ENCODE measurements at regions not wholly inside any gene's neighbourhood (a gene's known extent, or its start where the extent isn't known, plus 50 kb on each side); places are given as distances from the start of the nearest gene placed in this dataset.
"Not testable (repeated sequence)": the region's sequence is repeated elsewhere in the genome, so short reads cannot be mapped to it uniquely, and the experiment has no call there.

DNA sequence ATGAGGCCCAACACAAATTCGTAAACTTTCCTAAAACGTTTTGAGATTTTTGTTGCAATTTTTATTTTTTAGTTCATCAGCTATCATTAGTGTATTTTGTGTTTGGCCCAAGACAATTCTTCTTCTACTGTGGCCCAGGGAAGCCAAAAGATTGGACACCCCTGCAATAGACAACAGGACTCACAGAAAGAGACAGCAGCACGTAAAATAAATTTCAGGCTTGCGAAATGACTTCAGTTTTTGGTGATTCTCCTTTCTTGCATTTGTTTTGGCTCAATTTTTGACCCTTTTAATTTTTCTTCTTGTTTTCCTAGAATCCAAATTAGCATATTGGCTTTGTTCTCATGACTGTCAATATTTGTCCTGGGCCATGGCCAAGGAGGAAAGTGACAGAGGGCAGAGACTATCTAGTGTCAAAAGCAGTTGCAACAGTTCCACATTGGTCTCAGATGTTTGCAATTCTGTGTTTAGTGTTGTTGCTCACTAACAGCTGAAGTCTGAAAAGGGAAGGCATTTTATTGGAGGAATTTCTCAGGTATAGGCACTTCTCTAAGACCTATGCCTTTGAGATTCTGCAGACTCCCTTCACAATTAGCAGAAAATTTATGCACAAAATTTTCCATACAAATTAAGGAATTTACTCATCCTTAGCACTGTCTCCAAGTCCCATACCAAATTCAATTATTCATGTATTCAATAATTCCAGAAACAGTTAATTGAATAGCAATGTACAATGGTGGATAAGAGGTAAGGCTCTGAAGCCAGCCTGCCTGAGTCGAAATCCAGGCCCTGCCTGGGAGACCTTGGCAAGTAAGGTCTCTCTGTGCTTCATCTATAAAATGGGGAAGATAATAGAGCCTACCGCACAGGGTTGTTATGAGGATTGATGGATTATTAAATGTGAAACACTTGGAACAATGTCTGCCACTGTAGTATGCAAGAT, 160.9 kb upstream of the IVNS1ABP start:
- Histone ChIP-seq H2AFZ (ENCODE audit: low read depth, low read length) (no peak overlapping the region), H3K9me3 (ENCODE audit: low read length) (no peaks in the 10 kb centered on the region), H3K4me1 (ENCODE audit: insufficient read depth, low read length) (peaks cover 40% of the 10 kb centered on the region), H3K27me3 (ENCODE audit: insufficient read depth, low read length) (no peaks in the 10 kb centered on the region), H3K4me3 (ENCODE audit: low read length) (no peak overlapping the region), H3K36me3 (ENCODE audit: insufficient read depth, low read length) (no peaks in the 10 kb centered on the region)

DNA sequence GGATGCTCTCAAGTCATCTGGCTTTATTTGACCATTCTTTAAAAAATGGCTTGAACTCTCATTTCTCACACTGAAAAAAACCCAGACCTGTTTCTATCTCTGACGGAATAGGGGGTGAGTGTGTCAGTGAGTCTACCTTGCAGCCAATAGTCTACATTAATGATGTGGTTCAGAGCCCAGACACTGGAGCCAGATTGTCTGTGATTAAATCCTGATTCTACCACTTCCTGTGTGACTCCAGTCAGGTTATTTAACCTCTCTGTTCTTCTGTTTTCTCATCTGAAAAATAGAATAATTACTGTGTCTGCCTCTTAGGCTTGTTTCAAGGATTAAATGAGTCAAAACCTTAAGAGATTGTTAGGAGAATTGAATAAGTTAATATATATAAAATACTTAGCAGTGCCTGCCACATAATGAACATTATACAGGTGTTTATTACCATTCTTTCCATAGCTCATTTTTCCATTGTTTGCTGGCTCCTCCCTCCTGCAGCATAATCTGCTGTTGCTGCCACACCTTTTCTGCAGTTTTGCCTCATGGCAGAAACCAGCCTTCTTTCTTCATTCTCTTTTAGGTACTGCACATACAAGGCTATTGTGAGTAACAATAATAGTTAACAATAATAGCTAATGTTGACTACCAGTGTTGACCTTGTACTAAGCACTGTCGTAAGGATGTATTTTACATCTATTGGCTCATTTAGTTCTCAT, 157.6 kb upstream of the IVNS1ABP start:
- H3K4me3 ChIP-seq (ENCODE audit: low read length), result no peak overlapping the region
- no peaks in the 10 kb centered on the region for H3K9me3 ChIP-seq (ENCODE audit: low read length)
- H3K27me3 ChIP-seq (ENCODE audit: insufficient read depth, low read length), result no peaks in the 10 kb centered on the region
- peaks cover 25% of the 10 kb centered on the region for H3K4me1 ChIP-seq (ENCODE audit: insufficient read depth, low read length)
- H3K36me3 ChIP-seq (ENCODE audit: insufficient read depth, low read length), result no peaks in the 10 kb centered on the region
- H2AFZ ChIP-seq (ENCODE audit: low read depth, low read length), result no peak overlapping the region

DNA sequence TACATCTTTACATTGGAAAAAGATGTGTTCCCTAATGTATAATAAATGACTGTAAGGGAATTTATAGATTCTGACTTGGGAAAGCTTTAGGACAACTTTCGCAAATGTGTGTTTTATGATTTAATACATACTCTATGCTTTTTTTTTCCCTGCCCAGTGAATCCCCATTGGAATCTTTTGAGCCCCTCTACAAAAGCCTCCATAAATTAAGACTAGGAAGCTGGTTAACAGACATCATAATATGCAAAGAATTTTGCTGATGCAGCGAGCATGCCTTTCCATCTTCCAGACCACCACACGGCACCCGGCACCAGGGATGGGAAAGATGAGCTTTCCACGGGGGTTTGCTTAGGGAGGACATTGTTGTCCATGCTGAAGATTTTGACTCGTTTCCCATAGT, 156.1 kb upstream of the IVNS1ABP start:
- no peaks in the 10 kb centered on the region for H3K27me3 ChIP-seq (ENCODE audit: insufficient read depth, low read length)
- H3K9me3 ChIP-seq (ENCODE audit: low read length), result no peaks in the 10 kb centered on the region
- peaks cover 14% of the 10 kb centered on the region for H3K4me1 ChIP-seq (ENCODE audit: insufficient read depth, low read length)
- H3K4me3 ChIP-seq (ENCODE audit: low read length), result no peak overlapping the region
- H3K36me3 ChIP-seq (ENCODE audit: insufficient read depth, low read length), result no peaks in the 10 kb centered on the region
- no peak overlapping the region for H2AFZ ChIP-seq (ENCODE audit: low read depth, low read length)

DNA sequence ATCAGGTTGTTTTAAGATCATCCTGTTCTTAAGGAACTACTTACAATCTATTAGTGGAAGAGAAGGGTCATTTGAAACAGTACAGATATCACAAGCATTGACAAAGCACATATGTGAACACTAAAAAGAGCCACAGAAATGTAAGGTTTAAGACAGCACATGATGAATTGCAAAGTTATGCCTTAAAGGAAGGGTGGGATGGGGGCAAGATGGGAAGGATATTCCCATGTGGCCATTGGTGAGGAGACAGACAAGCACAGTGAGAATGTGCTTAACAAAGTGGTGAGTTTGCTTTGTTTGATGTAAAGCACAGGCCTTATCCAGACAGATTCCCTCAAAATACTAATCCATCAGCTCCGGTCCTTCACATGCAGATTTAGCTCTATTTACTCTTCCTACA, 151.6 kb upstream of the IVNS1ABP start:
- Histone ChIP-seq H2AFZ (ENCODE audit: low read depth, low read length) (no peak overlapping the region), H3K36me3 (ENCODE audit: insufficient read depth, low read length) (no peaks in the 10 kb centered on the region), H3K4me3 (ENCODE audit: low read length) (no peak overlapping the region)

DNA sequence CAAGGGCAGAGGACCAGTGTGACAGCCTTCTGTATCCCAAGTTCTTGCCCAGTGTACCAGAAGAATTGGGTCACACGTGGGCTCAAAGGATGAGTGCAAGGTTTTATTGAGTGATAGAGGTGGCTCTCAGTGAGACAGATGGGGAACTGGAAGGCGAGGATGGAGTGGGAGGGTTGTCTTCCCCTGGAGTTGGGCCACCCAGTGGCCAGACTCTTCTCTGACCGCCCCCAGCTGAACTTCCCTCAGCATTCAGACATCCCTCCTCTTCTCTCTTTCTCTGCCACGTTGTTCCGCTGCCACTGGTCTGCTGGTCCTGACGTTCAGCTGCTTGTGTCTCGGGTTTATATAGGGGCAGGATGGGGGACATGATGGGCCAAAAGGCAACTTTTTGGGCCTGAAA, 150.1 kb upstream of the IVNS1ABP start:
- no peak overlapping the region for H3K4me3 ChIP-seq (ENCODE audit: low read length)
- no peaks in the 10 kb centered on the region for H3K36me3 ChIP-seq (ENCODE audit: insufficient read depth, low read length)
- no peaks in the 10 kb centered on the region for H3K27me3 ChIP-seq (ENCODE audit: insufficient read depth, low read length)
- H2AFZ ChIP-seq (ENCODE audit: low read depth, low read length), result no peak overlapping the region
- no peaks in the 10 kb centered on the region for H3K9me3 ChIP-seq (ENCODE audit: low read length)
- H3K4me1 ChIP-seq (ENCODE audit: insufficient read depth, low read length), result no peaks in the 10 kb centered on the region

More for the DNA sequence above, 151.6 kb upstream of the IVNS1ABP start:
- Histone ChIP-seq H3K4me1 (ENCODE audit: insufficient read depth, low read length) (peaks cover 9% of the 10 kb centered on the region), H3K9me3 (ENCODE audit: low read length) (no peaks in the 10 kb centered on the region), H3K27me3 (ENCODE audit: insufficient read depth, low read length) (no peaks in the 10 kb centered on the region)

DNA sequence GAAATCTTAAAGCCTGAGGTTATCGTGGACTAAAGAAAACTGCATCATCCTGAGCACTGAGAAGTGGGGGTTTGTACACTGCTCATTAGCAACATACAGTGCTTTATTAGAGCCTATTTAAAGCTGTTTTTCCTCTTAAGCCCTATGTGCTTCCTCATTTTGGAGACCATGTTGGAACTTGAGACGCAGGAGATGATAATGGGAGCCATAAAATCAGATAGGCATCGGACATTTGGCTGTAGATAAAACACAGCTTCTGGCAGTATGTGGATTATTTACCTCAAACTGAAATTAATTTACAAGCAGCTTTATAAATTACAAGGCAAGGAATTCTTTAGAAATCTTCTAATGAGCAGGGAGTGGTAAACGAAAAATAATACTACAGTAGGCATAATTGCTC, 147.7 kb upstream of the IVNS1ABP start:
- Histone ChIP-seq H2AFZ (ENCODE audit: low read depth, low read length) (no peak overlapping the region), H3K4me3 (ENCODE audit: low read length) (no peak overlapping the region), H3K9me3 (ENCODE audit: low read length) (no peaks in the 10 kb centered on the region), H3K36me3 (ENCODE audit: insufficient read depth, low read length) (no peaks in the 10 kb centered on the region), H3K27me3 (ENCODE audit: insufficient read depth, low read length) (no peaks in the 10 kb centered on the region), H3K4me1 (ENCODE audit: insufficient read depth, low read length) (no peaks in the 10 kb centered on the region)

DNA sequence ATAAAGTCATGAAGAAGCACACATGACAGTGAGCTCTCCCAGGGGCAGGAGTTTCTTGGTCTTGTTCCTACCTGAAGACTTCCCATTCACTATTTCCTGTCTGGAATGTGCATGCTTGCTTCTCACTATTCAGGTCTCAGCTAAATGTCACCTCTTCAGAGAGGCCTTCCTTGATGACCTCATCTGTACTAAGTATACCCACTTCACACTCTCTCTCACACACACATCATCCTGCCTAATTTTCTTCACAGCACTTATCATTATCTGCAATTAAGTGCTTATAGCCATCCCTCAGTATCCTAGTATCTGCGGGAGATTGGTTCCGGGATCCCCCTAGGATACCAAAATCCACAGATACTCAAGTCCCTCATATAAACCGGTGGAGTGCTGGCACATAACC, 146.4 kb upstream of the IVNS1ABP start:
- Histone ChIP-seq H3K9me3 (ENCODE audit: low read length) (no peaks in the 10 kb centered on the region), H3K4me1 (ENCODE audit: insufficient read depth, low read length) (no peaks in the 10 kb centered on the region), H2AFZ (ENCODE audit: low read depth, low read length) (no peak overlapping the region), H3K27me3 (ENCODE audit: insufficient read depth, low read length) (no peaks in the 10 kb centered on the region), H3K36me3 (ENCODE audit: insufficient read depth, low read length) (no peaks in the 10 kb centered on the region), H3K4me3 (ENCODE audit: low read length) (no peak overlapping the region)

DNA sequence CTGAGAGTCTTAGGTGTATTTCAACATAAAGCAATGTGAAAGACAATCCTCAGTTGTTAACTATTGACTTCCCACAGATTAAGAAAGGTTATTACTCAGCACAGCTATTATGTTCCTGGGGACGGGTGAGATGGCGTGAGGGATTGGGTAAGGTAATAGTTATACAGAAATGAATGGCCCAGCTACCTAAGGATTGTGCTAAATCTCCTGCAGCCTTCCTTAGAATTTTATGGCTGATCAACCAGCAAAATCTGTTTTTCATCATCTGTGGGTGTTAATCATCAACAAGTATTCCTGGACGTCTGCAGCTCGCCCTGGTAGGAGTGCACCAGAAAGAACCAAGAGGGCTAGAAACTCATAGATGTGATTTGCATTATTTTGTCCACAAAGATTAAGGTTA, 146.0 kb upstream of the IVNS1ABP start:
- no peaks in the 10 kb centered on the region for H3K36me3 ChIP-seq (ENCODE audit: insufficient read depth, low read length)
- no peak overlapping the region for H3K4me3 ChIP-seq (ENCODE audit: low read length)
- H3K4me1 ChIP-seq (ENCODE audit: insufficient read depth, low read length), result no peaks in the 10 kb centered on the region
- H2AFZ ChIP-seq (ENCODE audit: low read depth, low read length), result no peak overlapping the region
- no peaks in the 10 kb centered on the region for H3K27me3 ChIP-seq (ENCODE audit: insufficient read depth, low read length)
- H3K9me3 ChIP-seq (ENCODE audit: low read length), result no peaks in the 10 kb centered on the region

DNA sequence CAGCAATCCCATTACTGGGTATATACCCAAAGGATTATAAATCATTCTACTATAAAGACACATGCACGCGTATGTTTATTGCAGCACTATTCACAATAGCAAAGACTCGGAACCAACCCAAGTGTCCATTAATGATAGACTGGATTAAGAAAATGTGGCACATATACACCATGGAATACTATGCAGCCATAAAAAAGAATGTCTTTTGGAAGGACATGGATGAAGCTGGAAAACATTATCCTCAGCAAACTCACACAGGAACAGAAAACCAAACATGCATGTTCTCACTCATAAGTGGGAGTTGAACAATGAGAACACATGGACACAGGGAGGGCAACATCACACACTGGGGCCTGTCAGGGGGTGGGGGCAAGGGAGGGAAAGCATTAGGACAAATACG, 143.7 kb upstream of the IVNS1ABP start:
- H3K4me1 ChIP-seq (ENCODE audit: insufficient read depth, low read length); H3K27me3 ChIP-seq (ENCODE audit: insufficient read depth, low read length); H2AFZ ChIP-seq (ENCODE audit: low read depth, low read length): not testable (repeated sequence)

DNA sequence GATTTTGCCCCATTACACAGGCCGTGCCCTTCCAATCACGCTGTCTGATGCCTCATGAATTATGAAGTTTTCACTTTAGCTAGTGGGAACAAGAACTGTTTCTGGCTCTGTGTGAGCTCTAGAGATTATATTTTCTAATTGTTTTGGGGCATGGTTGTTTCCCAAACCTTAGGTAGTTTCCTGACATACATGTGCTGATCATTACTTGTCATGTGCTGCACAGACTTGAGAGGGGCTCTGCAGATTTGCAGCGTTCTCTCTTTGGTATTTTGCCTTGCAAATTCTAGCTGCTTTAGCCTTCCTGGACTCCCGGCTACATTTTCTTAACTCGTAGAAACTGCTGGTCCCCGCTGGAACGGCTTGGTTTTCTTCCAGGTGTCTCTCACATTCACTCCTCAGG, 142.1 kb upstream of the IVNS1ABP start:
- Histone ChIP-seq H3K9me3 (ENCODE audit: low read length) (no peaks in the 10 kb centered on the region), H3K4me3 (ENCODE audit: low read length) (no peak overlapping the region), H2AFZ (ENCODE audit: low read depth, low read length) (no peak overlapping the region), H3K27me3 (ENCODE audit: insufficient read depth, low read length) (no peaks in the 10 kb centered on the region), H3K4me1 (ENCODE audit: insufficient read depth, low read length) (no peaks in the 10 kb centered on the region), H3K36me3 (ENCODE audit: insufficient read depth, low read length) (no peaks in the 10 kb centered on the region)

More for the DNA sequence above, 143.7 kb upstream of the IVNS1ABP start:
- H3K4me3 ChIP-seq (ENCODE audit: low read length); H3K36me3 ChIP-seq (ENCODE audit: insufficient read depth, low read length); H3K9me3 ChIP-seq (ENCODE audit: low read length): not testable (repeated sequence)

DNA sequence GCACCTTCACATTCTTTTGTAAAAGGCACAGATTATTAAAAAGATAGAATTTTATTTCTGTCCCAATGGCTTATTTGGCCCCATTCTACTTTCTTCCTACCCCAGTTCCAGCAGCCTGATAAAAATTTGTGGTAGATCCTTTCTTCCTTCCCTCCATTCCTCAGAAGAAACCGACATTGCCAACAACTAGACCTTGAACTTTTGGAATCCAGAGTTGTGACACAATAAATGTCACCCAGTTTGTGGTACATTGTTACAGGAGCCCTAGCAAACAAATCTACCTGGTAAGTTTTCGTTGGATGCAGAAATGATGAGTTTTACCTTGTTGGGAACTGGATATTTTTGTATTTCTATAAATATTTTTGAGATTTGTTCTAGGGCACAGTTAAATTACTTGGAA, 141.6 kb upstream of the IVNS1ABP start:
- no peak overlapping the region for H3K4me3 ChIP-seq (ENCODE audit: low read length)
- H2AFZ ChIP-seq (ENCODE audit: low read depth, low read length), result no peak overlapping the region
- no peaks in the 10 kb centered on the region for H3K9me3 ChIP-seq (ENCODE audit: low read length)
- no peaks in the 10 kb centered on the region for H3K27me3 ChIP-seq (ENCODE audit: insufficient read depth, low read length)
- H3K36me3 ChIP-seq (ENCODE audit: insufficient read depth, low read length), result no peaks in the 10 kb centered on the region
- H3K4me1 ChIP-seq (ENCODE audit: insufficient read depth, low read length), result no peaks in the 10 kb centered on the region

DNA sequence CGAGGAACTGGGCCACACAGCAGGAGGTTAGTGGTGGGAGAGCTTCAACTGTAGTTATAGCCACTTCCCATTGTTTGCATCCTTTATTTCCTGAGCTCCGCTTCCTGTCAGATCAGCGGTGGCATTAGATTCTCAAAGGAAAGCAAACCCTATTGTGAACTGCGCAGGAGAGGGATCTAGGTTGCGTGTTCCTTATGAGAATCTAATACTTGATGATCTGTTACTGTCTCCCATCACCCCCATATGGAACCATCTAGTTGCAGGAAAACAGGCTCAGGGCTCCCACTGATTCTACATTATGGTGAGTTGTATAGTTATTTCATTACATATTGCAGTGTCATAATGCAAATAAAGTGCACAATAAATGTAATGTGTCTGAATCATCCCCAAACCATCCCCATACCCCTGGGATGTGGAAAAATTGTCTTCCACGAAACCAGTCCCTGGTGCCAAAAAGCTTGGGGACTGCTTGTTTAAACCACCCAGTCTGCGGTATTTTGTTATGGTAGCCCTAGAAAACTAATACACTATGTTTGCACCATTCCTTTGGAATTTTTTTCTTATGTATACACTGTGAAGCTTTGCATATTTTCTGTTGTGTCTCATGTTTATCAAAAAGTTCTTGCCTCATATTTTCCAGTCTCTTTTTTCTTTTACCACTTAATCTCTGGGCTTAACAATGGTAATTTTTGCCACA, 136.6 kb upstream of the IVNS1ABP start:
- no peaks in the 10 kb centered on the region for H3K36me3 ChIP-seq (ENCODE audit: insufficient read depth, low read length)
- H3K4me1 ChIP-seq (ENCODE audit: insufficient read depth, low read length), result peaks cover 3% of the 10 kb centered on the region
- H3K4me3 ChIP-seq (ENCODE audit: low read length), result no peak overlapping the region
- H3K27me3 ChIP-seq (ENCODE audit: insufficient read depth, low read length), result no peaks in the 10 kb centered on the region
- no peak overlapping the region for H2AFZ ChIP-seq (ENCODE audit: low read depth, low read length)
- H3K9me3 ChIP-seq (ENCODE audit: low read length), result no peaks in the 10 kb centered on the region

DNA sequence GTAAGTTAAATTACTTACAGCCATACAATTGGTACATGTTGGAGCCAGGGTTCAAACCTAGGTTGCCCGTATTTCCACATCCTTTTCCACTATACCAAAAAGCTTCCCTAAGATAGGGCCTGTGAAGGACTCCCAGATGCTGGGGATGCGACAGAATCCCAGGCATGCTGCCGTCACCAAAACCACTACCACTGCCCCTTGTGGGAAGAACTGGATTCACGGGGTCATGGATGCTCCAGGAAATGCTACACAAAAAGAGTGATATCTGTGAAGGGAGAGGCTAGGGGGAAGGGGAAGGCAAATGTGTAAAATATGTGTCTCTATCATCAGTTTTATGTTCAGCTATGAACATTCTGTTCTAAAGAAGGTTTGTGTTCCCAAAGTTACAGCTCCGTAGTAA, 133.9 kb upstream of the IVNS1ABP start:
- no peak overlapping the region for H2AFZ ChIP-seq (ENCODE audit: low read depth, low read length)
- H3K36me3 ChIP-seq (ENCODE audit: insufficient read depth, low read length), result no peaks in the 10 kb centered on the region
- no peaks in the 10 kb centered on the region for H3K27me3 ChIP-seq (ENCODE audit: insufficient read depth, low read length)
- H3K9me3 ChIP-seq (ENCODE audit: low read length), result no peaks in the 10 kb centered on the region
- H3K4me1 ChIP-seq (ENCODE audit: insufficient read depth, low read length), result peaks cover 6% of the 10 kb centered on the region
- no peak overlapping the region for H3K4me3 ChIP-seq (ENCODE audit: low read length)

Measured in neuron (in vitro differentiated cells).